Kidney epithelial cell (primary cell): ENCODE measurements at regions not wholly inside any gene's neighbourhood (a gene's known extent, or its start where the extent isn't known, plus 50 kb on each side); places are given as distances from the start of the nearest gene placed in this dataset.

Source experiments
- DNase-seq: peaks from one replicate; pipeline ENCODE4 v3.0.0-alpha.2; 2010; ENCODE audit warnings: low read depth
- H3K27me3 ChIP-seq: 2 replicates; pipeline ENCODE4 v1.6.0; 2011; ENCODE audit warnings: low read length; ENCODE audit not compliant: control insufficient read depth, insufficient read depth
- H3K36me3 ChIP-seq: 2 replicates; pipeline ENCODE4 v1.5.1; 2011; ENCODE audit warnings: low read length; ENCODE audit not compliant: control insufficient read depth, insufficient read depth
- H3K4me3 ChIP-seq: 2 replicates; pipeline ENCODE4 v1.5.1; 2011; ENCODE audit warnings: low read depth, mild to moderate bottlenecking, control low read depth, low read length
- CTCF ChIP-seq: IDR thresholded peaks from 2 replicates; pipeline ENCODE4 v1.5.1; 2011; ENCODE audit warnings: mild to moderate bottlenecking, moderate library complexity, low read length, control low read depth, inconsistent platforms; ENCODE audit not compliant: insufficient read depth, poor library complexity, severe bottlenecking

DNA sequence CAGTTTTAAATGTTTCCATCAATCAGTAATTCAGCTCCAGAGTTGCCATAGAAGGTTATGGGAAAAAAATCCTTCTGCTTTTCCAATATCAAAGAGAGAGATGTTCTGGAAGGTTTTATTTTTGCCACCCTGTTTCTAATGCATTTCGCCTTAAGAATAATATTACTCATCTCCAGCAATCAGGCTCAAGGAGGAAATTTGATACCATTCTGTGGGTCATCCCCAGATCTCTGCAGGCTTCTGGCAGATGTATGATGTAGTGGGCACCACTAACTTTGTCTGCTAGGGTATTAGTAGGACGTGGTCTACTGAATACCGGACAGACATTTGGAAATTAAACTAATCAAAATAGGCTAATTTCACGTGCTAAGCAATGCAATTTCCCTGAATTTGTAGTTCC, 645.4 kb upstream of the TENM3 start:
- no peak for DNase-seq
- Histone ChIP-seq H3K4me3 (no peak overlapping the region), H3K36me3 (no peaks in the 10 kb centered on the region), H3K27me3 (no peaks in the 10 kb centered on the region)
- no peak for TF ChIP-seq CTCF

- no peaks in the 10 kb centered on the region for H3K27me3 ChIP-seq
- TF ChIP-seq CTCF: no peak
- no peak overlapping the region for H3K4me3 ChIP-seq
- DNase-seq: no peak
- H3K36me3 ChIP-seq: no peaks in the 10 kb centered on the region
These were observed 644.1 kb upstream of the TENM3 start for GRCh38 chr4:181599134-181599533.

DNA sequence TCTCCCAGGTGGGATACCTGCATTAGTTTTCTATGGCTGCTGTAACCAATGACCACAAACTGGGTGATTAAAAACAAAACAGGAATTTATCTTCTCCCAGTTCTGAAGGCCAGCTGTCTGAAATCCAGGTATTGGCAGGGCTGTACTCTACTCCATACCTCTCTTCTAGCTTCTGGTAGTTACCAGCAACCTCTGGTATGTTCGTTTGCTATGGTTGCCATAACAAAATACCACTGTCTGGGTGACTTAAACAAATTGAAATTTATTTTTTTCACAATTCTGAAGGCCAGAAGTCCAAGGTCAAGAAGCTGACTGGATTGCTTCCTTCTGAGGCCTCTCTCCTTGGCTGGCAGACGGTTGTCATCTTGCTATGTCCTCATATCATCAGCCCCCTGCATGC, 642.1 kb upstream of the TENM3 start:
- Histone ChIP-seq H3K4me3 (no peak overlapping the region), H3K27me3 (no peaks in the 10 kb centered on the region), H3K36me3 (no peaks in the 10 kb centered on the region)
- no peak for DNase-seq
- TF ChIP-seq CTCF: no peak

DNA sequence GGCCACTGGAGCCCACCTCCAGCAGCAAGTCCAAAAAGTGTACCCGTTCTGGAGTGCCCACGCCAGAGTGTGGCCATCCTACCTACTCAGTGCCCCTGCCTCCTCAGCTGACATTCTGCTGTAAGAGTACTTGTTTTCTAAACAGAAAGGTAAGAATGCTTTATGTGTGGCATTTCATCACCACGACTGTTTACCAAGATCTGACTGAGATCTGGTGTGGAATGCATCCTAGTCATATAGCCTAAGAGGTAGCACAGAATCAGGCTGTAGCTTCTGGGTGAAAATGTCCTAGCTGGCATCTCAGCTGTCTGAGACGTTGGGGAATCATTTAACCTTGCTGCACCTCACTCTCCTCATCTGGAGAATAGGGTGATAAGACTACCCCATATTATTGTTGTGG, 638.7 kb upstream of the TENM3 start:
- Histone ChIP-seq H3K4me3 (no peak overlapping the region), H3K27me3 (no peaks in the 10 kb centered on the region), H3K36me3 (no peaks in the 10 kb centered on the region)
- no peak for TF ChIP-seq CTCF
- no peak for DNase-seq

GRCh38 chr4:181606300-181606699, 636.9 kb upstream of the TENM3 start:
- Histone ChIP-seq H3K4me3 (no peak overlapping the region), H3K36me3 (no peaks in the 10 kb centered on the region), H3K27me3 (no peaks in the 10 kb centered on the region)
- no peak for TF ChIP-seq CTCF
- DNase-seq: no peak

DNA sequence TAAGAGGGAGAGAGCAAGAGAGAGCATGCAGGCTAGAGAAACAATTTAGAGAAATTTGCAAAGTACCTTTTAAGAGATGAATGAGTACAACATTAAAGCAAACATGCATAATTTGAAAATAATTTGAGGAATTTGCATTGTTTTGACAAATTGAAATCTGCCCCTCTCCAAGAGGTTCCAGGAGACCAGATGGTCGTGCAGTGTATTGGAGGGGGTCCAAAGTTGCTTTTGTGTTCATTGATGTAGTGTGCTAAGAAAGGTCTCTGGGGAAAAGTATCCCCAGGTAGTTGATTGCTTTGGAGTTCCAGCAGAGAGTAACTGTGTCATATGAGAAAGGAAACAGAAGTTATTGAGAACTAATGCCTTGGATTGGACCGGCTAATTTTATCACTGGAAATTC, 635.0 kb upstream of the TENM3 start:
- TF ChIP-seq CTCF: no peak
- H3K4me3 ChIP-seq: no peak overlapping the region
- H3K27me3 ChIP-seq: no peaks in the 10 kb centered on the region
- no peaks in the 10 kb centered on the region for H3K36me3 ChIP-seq
- DNase-seq: no peak
